Testis (tissue), 2 donors: ENCODE measurements at regions not wholly inside any gene's neighbourhood (a gene's known extent, or its start where the extent isn't known, plus 50 kb on each side); places are given as distances from the start of the nearest gene placed in this dataset.

Source experiments
- DNase-seq: peaks from one replicate; pipeline ENCODE4 v3.0.0-alpha.2; 2019
- H3K27ac ChIP-seq, 2 donors: fragments of 200-600 bp; sonication (generic); one replicate each; pipeline ENCODE4 v1.5.1; 2019
- H3K27me3 ChIP-seq: fragments of 200-600 bp; sonication (generic); one replicate; pipeline ENCODE4 v1.5.1; 2019
- H3K36me3 ChIP-seq: fragments of 200-600 bp; sonication (generic); one replicate; pipeline ENCODE4 v1.5.1; 2017; ENCODE audit warnings: low read depth; ENCODE audit errors: missing control alignments
- H3K4me1 ChIP-seq: fragments of 200-600 bp; sonication (generic); one replicate; pipeline ENCODE4 v1.5.1; 2019
- H3K4me3 ChIP-seq, 2 donors: fragments of 200-600 bp; sonication (generic); one replicate each; pipeline ENCODE4 v1.5.1; 2017 to 2019
- H3K9me3 ChIP-seq: fragments of 200-600 bp; sonication (generic); one replicate; pipeline ENCODE4 v1.5.1; 2017
- POLR2A ChIP-seq: fragments of 450-650 bp; IDR thresholded peaks from one replicate; pipeline ENCODE4 v1.6.1; 2017; ENCODE audit warnings: antibody characterized with exemption, mild to moderate bottlenecking, moderate library complexity
- WGBS, 2 donors: methylation state at CpG; one replicate each; pipeline ENCODE4 v1.1.5; 2018; 5-methylcytosine and 5-hydroxymethylcytosine counted together
- intact Hi-C: fragments of 100-400 bp; cut with DNase I; formaldehyde crosslinking; loops from one replicate; pipeline ENCODE4 v1.15.1; 2023; ENCODE audit warnings: low total_unique reads
- TF ChIP-seq, protein P1 (sequence below), 3 experiments: fragments of 450-650 bp in 2 of 3; fragments of 200-600 bp in 1 of 3; sonication (generic) in 1 of 3; IDR thresholded peaks; one replicate each; pipeline ENCODE4 v1.5.1; 2016 to 2019; ENCODE audit warnings: antibody characterized with exemption in 3 of 3, mild to moderate bottlenecking in 2 of 3, moderate library complexity in 1 of 3

DNA sequence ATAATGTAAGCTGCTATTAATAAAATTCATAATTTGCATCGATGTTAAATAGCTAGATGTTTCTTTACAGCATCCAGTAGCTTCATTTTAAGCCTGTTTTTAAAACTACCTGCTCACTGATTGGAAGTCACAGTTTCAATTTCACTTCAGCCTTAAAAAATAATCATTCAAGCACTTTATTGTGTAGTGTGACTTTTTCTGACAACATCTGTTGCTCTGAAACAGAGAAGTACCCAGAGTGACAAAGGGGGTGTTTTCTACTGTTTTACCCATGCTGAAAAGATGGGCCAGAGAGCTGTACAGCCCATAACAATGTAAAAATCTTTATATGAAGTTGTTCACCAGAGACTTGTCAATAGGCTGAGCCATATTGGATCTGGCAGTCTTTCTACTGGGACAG lies 437.2 kb downstream of the MDFIC start:
- Histone ChIP-seq H3K4me1 (no peaks in the 10 kb centered on the region), H3K4me3 (no peak overlapping the region), H3K9me3 (no peaks in the 10 kb centered on the region), H3K27ac (no peak overlapping the region), H3K27me3 (no peaks in the 10 kb centered on the region), H3K36me3 (no peaks in the 10 kb centered on the region)
- TF ChIP-seq, protein P1, sequence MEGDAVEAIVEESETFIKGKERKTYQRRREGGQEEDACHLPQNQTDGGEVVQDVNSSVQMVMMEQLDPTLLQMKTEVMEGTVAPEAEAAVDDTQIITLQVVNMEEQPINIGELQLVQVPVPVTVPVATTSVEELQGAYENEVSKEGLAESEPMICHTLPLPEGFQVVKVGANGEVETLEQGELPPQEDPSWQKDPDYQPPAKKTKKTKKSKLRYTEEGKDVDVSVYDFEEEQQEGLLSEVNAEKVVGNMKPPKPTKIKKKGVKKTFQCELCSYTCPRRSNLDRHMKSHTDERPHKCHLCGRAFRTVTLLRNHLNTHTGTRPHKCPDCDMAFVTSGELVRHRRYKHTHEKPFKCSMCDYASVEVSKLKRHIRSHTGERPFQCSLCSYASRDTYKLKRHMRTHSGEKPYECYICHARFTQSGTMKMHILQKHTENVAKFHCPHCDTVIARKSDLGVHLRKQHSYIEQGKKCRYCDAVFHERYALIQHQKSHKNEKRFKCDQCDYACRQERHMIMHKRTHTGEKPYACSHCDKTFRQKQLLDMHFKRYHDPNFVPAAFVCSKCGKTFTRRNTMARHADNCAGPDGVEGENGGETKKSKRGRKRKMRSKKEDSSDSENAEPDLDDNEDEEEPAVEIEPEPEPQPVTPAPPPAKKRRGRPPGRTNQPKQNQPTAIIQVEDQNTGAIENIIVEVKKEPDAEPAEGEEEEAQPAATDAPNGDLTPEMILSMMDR (IDR thresholded peaks at IDR 0.05), result no peak
- TF ChIP-seq POLR2A, result no peak
- WGBS, 2 donors, result 84 to 95% methylated on average over 1 of the region's 1 CpG
- DNase-seq, result no peak
- intact Hi-C loops, result no loop called here

DNA sequence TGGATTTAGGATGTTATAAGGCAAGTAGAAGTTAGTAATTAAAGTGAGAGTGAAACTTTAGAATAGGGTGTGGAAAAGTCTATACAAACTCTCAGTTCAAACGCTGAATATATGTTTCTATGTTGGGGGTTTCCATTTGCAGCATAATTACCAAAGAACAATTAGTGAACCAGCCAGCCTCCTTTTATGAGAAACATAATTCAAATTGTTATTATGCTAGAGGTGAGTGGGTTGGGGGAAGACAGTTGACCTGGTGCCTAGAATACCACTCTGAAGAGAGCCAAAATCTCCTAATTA lies 435.8 kb downstream of the MDFIC start:
- Histone ChIP-seq H3K27ac (no peak overlapping the region), H3K4me1 (no peaks in the 10 kb centered on the region), H3K9me3 (no peaks in the 10 kb centered on the region), H3K27me3 (no peaks in the 10 kb centered on the region), H3K4me3 (no peak overlapping the region), H3K36me3 (no peaks in the 10 kb centered on the region)
- no peak for TF ChIP-seq POLR2A
- TF ChIP-seq, protein P1 (IDR thresholded peaks at IDR 0.05), result no peak
- intact Hi-C loops, result no loop called here
- DNase-seq, result no peak
- 60 to 76% methylated on average over 1 of the region's 1 CpG for WGBS, 2 donors

DNA sequence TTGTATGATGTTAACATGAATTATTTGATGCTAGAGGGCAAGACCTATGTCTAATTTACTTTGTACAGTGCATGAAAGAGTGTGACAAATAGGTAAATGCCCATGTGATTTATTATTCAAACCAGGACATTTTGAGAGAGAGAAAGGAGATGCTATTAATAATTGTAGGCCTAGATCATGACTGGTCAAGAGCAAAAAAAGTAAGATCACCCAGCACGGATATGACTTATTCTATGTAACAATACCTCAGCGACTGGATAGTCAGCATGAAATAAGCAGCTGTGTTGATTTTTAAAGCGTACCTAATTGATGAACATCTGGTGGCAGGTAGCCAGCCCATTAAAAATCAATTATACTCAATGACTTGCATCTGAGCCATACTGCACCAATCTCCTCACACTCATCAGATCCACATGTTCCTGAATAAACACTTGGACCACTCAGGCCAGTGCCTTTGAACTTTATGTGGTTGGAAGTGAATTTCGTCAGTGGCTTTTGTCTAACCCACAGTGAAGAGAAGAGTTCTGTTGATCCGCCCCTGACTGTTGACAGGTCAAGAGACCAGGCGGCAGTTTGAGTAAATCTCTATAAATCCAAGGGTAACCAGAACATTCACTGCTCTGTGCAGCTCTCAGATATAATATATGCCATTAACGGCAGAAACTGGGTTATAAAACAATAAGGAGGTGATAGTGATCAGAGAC lies 435.3 kb downstream of the MDFIC start:
- TF ChIP-seq, protein P1 (IDR thresholded peaks at IDR 0.05), result no peak
- no peak for TF ChIP-seq POLR2A
- Histone ChIP-seq H3K4me1 (no peaks in the 10 kb centered on the region), H3K4me3 (no peak overlapping the region), H3K27me3 (no peaks in the 10 kb centered on the region), H3K36me3 (no peaks in the 10 kb centered on the region), H3K9me3 (no peaks in the 10 kb centered on the region), H3K27ac (no peak overlapping the region)
- DNase-seq, result no peak
- intact Hi-C loops, result no loop called here
- 88 to 90% methylated on average over 7 of the region's 7 CpGs for WGBS, 2 donors

DNA sequence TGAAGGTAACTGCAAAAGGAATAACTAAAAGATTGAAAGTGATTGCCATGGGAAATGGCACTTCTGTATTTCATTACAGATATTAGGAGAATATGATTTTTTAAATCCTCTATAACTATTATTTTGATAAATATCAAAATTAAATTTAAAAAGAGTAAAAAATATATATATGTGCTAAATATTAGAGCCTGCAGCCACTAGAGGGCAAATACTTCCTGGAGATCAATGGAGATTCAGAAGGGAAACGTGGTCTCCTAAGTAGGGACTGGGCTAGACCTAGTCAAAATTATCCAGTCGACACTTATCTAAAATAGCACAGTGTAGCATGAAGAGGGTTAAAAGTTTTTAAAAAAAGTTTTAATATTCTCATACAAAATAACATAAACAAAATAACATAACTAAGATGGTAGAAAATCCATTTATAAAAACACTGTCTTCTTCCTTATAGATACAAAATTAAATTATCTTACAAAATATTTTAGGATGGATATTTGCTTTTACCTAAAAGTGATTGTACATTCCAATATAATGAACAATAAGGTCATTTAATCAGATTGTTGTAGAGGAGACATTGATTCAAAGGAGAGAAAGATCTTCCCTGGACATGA lies 434.3 kb downstream of the MDFIC start:
- no peak overlapping the region for H3K4me3 ChIP-seq
- no peak overlapping the region for H3K27ac ChIP-seq
- intact Hi-C loops, result no loop called here
- H3K27me3 ChIP-seq, result no peaks in the 10 kb centered on the region
- no peaks in the 10 kb centered on the region for H3K36me3 ChIP-seq
- H3K9me3 ChIP-seq, result no peaks in the 10 kb centered on the region
- H3K4me1 ChIP-seq, result no peaks in the 10 kb centered on the region
- DNase-seq, result peak; percentile 16
- 37 to 52% methylated on average over 2 of the region's 2 CpGs for WGBS, 2 donors
- TF ChIP-seq, protein P1 (IDR thresholded peaks at IDR 0.05), result peak in 2 of 3 experiments; percentile 8 to 62
- TF ChIP-seq POLR2A, result no peak

DNA sequence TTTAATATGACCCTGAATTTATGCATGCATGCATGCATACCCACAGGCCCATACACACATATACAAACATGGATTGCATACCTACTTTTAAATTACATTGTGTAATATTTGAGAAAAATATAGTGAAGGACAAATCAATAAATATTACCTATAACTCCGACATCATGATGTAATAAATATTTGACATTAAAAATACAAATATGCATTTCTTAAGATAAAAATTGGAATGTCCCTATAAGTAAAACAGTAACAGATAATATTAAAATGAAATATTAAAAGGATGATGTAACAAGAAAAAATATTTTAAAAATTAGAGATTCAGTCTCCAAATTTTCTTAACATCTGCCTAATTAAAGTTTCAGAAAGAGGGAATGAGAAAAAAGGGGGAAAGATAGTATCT lies 433.0 kb downstream of the MDFIC start:
- Histone ChIP-seq H3K27me3 (no peaks in the 10 kb centered on the region), H3K4me3 (no peak overlapping the region), H3K27ac (no peak overlapping the region), H3K4me1 (no peaks in the 10 kb centered on the region), H3K36me3 (no peaks in the 10 kb centered on the region), H3K9me3 (no peaks in the 10 kb centered on the region)
- intact Hi-C loops, result no loop called here
- 87 to 96% methylated on average over 1 of the region's 1 CpG for WGBS, 2 donors
- TF ChIP-seq, protein P1 (IDR thresholded peaks at IDR 0.05), result no peak
- TF ChIP-seq POLR2A, result no peak
- DNase-seq, result no peak
